HPDE6-E6E7 (cell line): ENCODE measurements at regions not wholly inside any gene's neighbourhood (a gene's known extent, or its start where the extent isn't known, plus 50 kb on each side); places are given as distances from the start of the nearest gene placed in this dataset.
"Not testable (repeated sequence)": the region's sequence is repeated elsewhere in the genome, so short reads cannot be mapped to it uniquely, and the experiment has no call there.

Source experiments
- DNase-seq: peaks from one replicate; pipeline ENCODE4 v3.0.0; 2011; ENCODE audit warnings: missing footprints; ENCODE audit errors: extremely low spot score

DNA sequence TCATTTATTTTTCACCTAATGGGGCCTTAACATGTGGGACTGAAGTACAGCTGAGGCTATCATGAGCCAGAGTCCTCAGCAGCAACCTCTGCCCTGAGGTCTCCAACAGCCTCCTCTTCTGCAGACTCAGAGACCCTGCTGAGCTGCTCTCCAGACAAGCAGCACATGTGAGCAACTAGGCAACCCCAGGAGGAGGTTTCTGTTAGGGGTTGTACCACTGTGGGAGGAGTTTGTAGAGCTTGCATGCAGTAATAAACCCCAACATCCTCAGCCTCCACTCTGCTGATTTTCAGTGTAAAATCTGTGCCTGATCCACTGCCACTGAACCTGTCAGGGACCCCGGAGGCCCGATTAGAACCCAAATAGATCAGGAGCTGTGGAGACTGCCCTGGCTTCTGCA is 530.0 kb downstream of the RPIA start:
- DNase-seq = not testable (repeated sequence)

DNA sequence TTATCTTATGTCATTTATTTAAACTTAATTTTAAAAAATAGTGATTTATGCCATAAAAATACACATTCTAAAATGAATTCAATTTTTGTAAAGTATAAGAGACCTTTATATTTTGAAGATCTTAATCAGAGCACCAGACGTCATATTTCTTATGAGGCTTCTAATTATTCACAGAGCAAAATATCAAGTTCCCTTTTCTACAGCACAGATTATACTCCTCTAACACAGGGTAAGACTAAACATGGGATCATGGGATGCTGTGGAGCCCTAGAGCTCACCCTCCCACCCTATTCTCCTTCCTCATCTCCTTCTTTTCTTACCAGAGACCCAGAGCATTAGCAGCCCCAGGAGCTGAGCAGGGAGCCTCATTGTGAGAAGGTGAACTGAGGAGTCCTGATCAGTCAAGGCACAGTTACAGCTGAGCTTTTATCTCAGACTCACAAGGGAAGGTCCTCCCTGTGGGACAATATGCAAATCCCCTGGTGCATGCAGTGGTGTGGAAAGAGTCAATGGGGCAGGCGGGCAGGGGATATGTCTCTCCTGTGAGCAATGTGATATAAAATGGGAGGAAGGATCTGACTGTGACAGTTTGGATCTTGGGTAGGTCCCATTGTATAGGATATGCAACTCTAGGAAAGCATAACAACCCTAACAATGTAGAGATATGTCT is 530.7 kb downstream of the RPIA start:
- DNase-seq = not testable (repeated sequence)

GRCh38 chr2:89224803-89225202 is 533.3 kb downstream of the RPIA start:
- not testable (repeated sequence) for DNase-seq

GRCh38 chr2:89229979-89230378 is 538.5 kb downstream of the RPIA start:
- DNase-seq = not testable (repeated sequence)

GRCh38 chr2:89231241-89231640 is 539.8 kb downstream of the RPIA start:
- not testable (repeated sequence) for DNase-seq

- DNase-seq = not testable (repeated sequence)
Observed at GRCh38 chr2:89233931-89234330, 542.5 kb downstream of the RPIA start.

- not testable (repeated sequence) for DNase-seq
Observed at GRCh38 chr2:89234818-89235466, 543.5 kb downstream of the RPIA start.

DNA sequence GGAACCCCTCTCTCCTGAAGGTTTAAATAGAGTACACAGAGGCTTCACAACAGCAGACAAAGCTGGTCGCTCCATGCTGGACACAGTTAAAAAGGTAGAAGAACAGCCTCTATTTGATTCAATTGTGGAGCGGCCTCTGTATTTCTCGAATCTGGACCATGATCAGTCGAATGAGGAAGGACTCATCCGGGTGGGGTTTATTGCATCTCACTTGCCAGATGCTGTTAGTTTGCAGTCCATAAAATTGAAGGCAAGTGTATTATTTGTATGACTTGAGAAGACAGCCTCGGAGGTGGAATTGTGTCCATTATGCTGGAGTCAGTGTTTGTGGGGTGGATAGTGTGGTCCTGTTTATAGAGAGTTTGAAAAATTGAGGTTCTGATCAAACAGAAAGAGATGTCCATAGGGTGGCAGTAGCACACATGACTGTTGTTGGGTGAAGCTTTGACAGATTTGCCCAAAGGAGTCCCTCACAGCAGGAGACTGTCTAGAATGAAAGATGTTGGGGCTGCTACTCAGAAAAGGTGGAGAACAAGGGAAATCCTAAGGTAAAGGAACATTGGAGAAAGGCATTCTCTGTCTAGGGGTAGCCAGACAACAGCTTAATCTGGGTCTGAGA is 545.5 kb downstream of the RPIA start:
- DNase-seq = not testable (repeated sequence)

DNA sequence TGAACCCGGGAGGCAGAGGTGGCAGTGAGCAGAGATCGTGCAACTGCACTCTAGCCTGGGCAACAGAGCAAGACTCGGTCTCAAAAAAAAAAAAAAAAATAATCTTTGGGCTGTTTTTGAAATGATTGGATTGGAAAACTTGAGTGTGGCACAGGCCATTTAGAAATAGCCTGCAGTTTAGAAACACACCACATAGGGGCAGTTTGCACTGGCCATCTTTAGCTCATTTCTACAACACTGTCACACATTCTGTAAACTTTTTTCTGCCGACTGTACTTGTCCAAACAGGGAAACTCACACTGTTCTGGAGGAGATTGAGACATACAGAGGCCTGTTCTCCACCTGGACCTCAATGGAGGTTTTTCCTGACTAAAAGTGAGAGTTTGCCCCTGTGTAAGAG is 546.3 kb downstream of the RPIA start:
- not testable (repeated sequence) for DNase-seq

- not testable (repeated sequence) for DNase-seq
Observed at GRCh38 chr2:89243114-89243700, 551.7 kb downstream of the RPIA start.

GRCh38 chr2:89244407-89244806 is 552.9 kb downstream of the RPIA start:
- not testable (repeated sequence) for DNase-seq

DNA sequence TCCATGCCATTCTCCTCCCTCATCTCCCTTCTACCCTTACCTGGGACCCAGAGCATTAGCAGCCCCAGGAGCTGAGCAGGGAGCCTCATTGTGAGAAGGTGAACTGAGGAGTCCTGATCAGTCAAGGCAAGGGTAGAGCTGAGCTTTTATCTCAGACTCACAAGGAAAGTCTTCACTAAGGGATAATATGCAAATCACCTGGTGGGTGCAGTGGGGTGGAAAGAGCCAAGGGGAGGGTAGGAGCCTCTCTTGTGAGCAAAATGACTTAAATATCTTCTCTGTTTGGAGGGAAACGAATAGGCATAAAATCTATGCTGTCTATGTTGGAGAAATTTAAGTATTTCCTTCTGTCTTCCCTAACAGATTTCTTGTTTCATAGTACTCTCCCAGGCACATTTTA is 554.0 kb downstream of the RPIA start:
- DNase-seq = not testable (repeated sequence)

GRCh38 chr2:89246027-89246426 is 554.6 kb downstream of the RPIA start:
- not testable (repeated sequence) for DNase-seq

- DNase-seq = not testable (repeated sequence)
Observed at GRCh38 chr2:89246620-89247019, 555.1 kb downstream of the RPIA start.

DNA sequence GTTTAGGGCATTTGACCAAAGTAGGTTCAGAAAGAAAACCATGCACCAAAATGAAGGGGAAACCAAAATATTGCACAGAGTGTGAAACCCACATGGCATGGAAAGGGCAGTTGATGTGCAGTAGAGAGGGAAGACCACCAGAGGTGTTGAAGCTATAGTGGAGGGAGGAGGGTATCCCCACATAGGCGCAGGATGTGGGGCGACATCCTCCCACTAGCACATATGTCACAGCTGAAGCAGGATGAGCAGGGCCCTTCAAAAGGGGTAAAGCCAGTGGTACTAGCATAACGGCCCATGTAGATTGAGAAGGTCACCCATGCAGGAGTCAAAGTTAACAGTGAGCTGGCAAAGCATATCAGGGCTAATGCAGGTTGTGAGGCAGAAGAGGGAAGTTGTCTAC is 563.5 kb downstream of the RPIA start:
- DNase-seq = not testable (repeated sequence)

DNA sequence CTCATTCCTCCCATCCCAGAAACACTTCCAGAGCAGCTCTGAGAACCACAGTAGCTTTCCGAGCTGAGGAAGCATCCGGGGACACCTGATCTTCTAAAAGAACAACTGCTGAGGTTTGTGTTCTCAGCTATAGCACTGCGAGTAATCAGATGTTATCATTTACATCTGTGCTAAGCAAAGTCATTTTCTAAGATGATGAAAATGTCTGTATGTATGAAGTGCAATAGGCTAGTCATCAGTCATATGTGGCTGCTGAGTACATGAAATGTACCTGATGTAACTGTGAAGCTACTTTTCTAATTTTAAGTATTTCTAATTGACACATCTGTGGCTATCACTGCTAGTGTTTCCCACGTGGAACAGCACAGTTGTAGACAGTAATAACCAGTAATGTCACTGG is 582.0 kb downstream of the RPIA start:
- DNase-seq = not testable (repeated sequence)

DNA sequence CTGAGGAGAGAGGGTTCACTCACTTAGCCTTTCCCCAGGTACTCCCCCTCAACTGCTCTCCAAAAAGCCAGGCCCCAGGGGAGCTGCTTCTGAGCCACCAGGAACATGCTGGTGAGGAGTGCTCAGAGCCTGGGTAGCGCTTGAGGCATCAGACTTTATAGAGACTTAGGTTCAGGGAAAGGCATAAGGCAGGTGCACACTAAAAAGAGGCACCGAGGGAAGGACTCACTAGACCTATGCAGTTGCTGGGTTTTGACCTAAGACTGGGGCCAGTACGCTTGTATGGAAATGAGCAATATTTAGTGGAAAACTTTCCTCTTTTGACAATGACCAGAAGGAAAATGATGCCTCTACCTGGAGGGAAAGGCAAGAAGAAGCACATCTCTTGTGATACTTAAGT is 589.1 kb downstream of the RPIA start:
- not testable (repeated sequence) for DNase-seq

GRCh38 chr2:89286448-89287080 is 595.1 kb downstream of the RPIA start:
- not testable (repeated sequence) for DNase-seq

GRCh38 chr2:89287084-89287483 is 595.6 kb downstream of the RPIA start:
- DNase-seq = not testable (repeated sequence)

- not testable (repeated sequence) for DNase-seq
Observed at GRCh38 chr2:89291717-89292298, 600.3 kb downstream of the RPIA start.

DNA sequence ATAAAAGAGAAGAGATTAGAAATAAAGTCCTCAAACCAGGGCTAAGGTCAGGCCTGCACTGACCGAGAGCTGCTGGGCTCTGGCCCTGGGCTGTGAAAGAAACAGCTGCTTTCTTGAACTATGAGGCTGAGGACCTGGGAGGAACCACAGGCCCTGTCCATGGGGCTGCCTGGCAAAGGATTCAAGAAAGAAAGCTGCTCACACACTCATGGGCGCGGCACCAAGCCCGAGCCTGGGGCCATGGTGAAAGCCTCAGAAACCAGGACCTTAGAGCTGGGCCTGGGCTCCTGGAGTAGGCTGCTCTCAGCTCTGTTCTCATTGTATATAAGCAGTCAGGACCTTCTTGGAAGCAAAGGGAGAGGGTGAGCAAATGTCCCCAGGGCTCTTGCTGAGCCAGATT is 601.9 kb downstream of the RPIA start:
- DNase-seq = not testable (repeated sequence)

- DNase-seq = not testable (repeated sequence)
Observed at GRCh38 chr2:89294335-89294734, 602.9 kb downstream of the RPIA start.
